SU-DHL-6 (cell line): ENCODE measurements at regions not wholly inside any gene's neighbourhood (a gene's known extent, or its start where the extent isn't known, plus 50 kb on each side); places are given as distances from the start of the nearest gene placed in this dataset.

Experiments
- CTCF ChIP-seq: fragments of 200-600 bp; sonication (generic); IDR thresholded peaks from one replicate; pipeline ENCODE4 v1.5.1; 2017; ENCODE audit warnings: antibody characterized with exemption, mild to moderate bottlenecking, low read length, moderate library complexity; ENCODE audit not compliant: insufficient read depth, poor library complexity, severe bottlenecking
- EZH2phosphoT487 ChIP-seq: fragments of 200-600 bp; sonication (generic), shearing (Covaris generic); conservative IDR thresholded peaks from 2 replicates; pipeline ENCODE4 v1.6.1; 2018; ENCODE audit warnings: mild to moderate bottlenecking, antibody characterized with exemption, low read length, moderate library complexity, mixed read lengths

GRCh38 chr5:29261213-29261612 lies 1932.3 kb upstream of the CDH6 start:
- TF ChIP-seq CTCF (no peak), EZH2phosphoT487 (no peak)
